ENCODE measurements at regions not wholly inside any gene's neighbourhood (a gene's known extent, or its start where the extent isn't known, plus 50 kb on each side); places are given as distances from the start of the nearest gene placed in this dataset.

DNA sequence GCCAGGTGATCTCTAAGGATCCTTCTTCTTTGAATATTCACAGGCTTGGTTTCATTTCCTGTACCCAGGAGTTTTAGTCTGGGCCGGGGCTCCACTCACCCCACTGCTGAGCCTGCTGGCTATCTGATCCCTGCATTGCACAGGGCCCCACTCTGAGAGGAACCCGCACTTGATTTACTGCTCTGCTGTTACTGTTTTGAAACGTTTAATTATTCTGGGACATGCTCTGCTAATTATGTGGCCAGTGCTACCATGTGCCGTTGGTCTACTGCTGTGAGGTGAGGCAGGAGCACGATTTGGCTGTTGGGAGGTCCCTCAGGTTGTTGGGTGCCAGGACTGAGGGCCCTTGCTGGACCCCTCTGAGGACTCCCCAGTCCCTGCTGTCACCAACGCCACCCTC is 108.7 kb upstream of the SIRPA start:
- TF ChIP-seq ZNF891 (CRISPR knock-in tag; IDR thresholded peaks at IDR 0.05) (no peak), ZNF563 (CRISPR knock-in tag; IDR thresholded peaks at IDR 0.05) (no peak), TMF1 (CRISPR knock-in tag; IDR thresholded peaks at IDR 0.05; ENCODE audit: low read depth) (no peak), ZNF652 (CRISPR knock-in tag; IDR thresholded peaks at IDR 0.05; ENCODE audit: borderline replicate concordance, low read depth) (no peak), MBD4 (IDR thresholded peaks at IDR 0.05; ENCODE audit: borderline replicate concordance, low read length) (no peak), MEIS1 (CRISPR knock-in tag; IDR thresholded peaks at IDR 0.05; ENCODE audit: borderline replicate concordance) (no peak), SKI (IDR thresholded peaks at IDR 0.05; ENCODE audit: partially characterized antibody) (no peak), CHCHD3 (CRISPR knock-in tag; IDR thresholded peaks at IDR 0.05) (no peak), ZNF451 (CRISPR knock-in tag; IDR thresholded peaks at IDR 0.05) (no peak), DNMT3B (CRISPR knock-in tag; conservative IDR thresholded peaks at IDR 0.05) (no peak)
- TF ChIP-seq, protein P1, sequence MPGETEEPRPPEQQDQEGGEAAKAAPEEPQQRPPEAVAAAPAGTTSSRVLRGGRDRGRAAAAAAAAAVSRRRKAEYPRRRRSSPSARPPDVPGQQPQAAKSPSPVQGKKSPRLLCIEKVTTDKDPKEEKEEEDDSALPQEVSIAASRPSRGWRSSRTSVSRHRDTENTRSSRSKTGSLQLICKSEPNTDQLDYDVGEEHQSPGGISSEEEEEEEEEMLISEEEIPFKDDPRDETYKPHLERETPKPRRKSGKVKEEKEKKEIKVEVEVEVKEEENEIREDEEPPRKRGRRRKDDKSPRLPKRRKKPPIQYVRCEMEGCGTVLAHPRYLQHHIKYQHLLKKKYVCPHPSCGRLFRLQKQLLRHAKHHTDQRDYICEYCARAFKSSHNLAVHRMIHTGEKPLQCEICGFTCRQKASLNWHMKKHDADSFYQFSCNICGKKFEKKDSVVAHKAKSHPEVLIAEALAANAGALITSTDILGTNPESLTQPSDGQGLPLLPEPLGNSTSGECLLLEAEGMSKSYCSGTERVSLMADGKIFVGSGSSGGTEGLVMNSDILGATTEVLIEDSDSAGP (CRISPR knock-in tag; IDR thresholded peaks at IDR 0.05; ENCODE audit: borderline replicate concordance): no peak
- Histone ChIP-seq H3K9ac (ENCODE audit: insufficient read depth, low read depth, low read length) (no peak overlapping the region), H3K27me3 (ENCODE audit: control insufficient read depth in 1 of 2, insufficient read depth in 2 of 2, low read length in 2 of 2) (no peaks in the 10 kb centered on the region), H3K4me3 (replicated peaks in 1 of 3; ENCODE audit: insufficient read depth in 1 of 3, low read depth in 2 of 3, low read length in 3 of 3) (no peak overlapping the region), H4K20me1 (ENCODE audit: insufficient read depth, low read length) (no peaks in the 10 kb centered on the region), H3K27ac (ENCODE audit: extremely low read length, insufficient read depth, low read length) (no peak overlapping the region), H3K4me1 (ENCODE audit: insufficient read depth, low read length) (no peaks in the 10 kb centered on the region), H2AFZ (ENCODE audit: low read length) (no peak overlapping the region), H3K4me2 (ENCODE audit: low read depth, low read length) (no peak overlapping the region), H3K79me2 (ENCODE audit: insufficient read depth, low read length) (no peaks in the 10 kb centered on the region), H3K36me3 (replicated peaks in 1 of 2; ENCODE audit: control insufficient read depth in 1 of 2, insufficient read depth in 2 of 2, low read length in 2 of 2) (no peaks in the 10 kb centered on the region), H3K9me3 (ENCODE audit: low read length) (no peaks in the 10 kb centered on the region)
- FAIRE-seq: no peak
- no TSS peak for BruUV-seq (replicated peaks)
- no peak for ATAC-seq
- in situ Hi-C loops (cut with HindIII; ENCODE audit: extremely low pct_ligation_motif_present, low pct_unique_long_range_greater_than_20kb): no loop called here
- DNase-seq (ENCODE audit: low spot score): no peak
- WGBS (ENCODE audit: low lambda C conversion rate): 28% methylated on average over 6 of the region's 6 CpGs
- intact Hi-C loops (cut with micrococcal nuclease; ENCODE audit: unreplicated experiment): no loop called here
- ChIA-PET POLR2A (no interaction called here), CTCF (ENCODE audit: low intra/inter-chr PET ratio, low total read pairs) (no interaction called here)

All from HepG2 (cell line).